ENCODE measurements at regions not wholly inside any gene's neighbourhood (a gene's known extent, or its start where the extent isn't known, plus 50 kb on each side); places are given as distances from the start of the nearest gene placed in this dataset.

GRCh38 chr5:155193029-155193428, 179.5 kb downstream of the KIF4B start:
- DNase-seq (ENCODE audit: insufficient read length, low spot score) (no peak), FAIRE-seq (no peak)

DNA sequence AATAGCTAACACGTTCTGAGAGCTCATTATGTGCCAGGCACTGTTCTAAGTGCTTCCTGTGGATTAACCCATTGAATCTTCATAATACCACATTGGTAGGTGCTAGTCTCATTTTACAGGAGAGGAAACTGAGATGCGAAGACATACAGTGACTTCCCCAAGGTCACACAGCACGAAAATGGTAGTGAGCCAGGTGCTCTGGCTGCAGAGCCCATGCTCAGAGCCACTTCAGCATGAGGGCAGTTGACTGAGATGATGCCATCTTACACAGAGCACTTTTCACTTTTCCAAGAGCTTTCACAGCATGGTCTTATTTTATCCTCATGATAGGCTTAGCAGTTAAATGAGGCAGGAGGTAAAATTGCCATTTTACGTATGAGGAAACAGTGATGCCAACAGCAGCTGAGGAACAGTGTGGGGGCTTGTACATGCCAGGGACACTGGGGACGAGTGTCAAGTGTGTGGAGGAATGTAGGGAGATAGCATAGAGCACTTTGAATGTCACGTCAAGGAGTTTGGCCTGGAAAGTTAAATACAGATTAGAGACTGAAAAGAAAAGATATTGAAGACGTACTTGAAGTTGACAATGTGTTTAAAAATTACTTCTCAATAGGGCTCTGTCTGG, 180.0 kb downstream of the KIF4B start:
- FAIRE-seq (no peak), DNase-seq (ENCODE audit: insufficient read length, low spot score) (no peak)

DNA sequence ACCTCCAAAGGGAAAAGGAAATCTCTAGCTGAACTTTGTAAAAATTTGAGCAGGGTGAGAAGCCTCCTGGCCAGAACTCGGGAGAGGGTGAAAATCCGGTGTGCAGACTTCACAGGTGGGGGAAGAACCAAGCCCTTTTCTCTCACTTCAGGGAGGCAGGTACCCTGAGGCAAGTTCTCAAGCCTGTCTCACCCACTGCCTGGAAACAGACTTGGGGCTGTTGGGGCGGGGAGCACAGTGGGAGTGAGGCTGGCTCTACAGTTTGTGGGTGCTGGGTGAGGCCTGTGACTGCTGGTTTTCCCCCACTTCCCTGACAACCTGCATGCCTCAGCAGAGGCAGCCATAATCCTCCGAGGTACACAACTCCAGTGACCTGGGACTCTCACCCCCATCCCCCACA, 187.1 kb downstream of the KIF4B start:
- no peak for FAIRE-seq
- DNase-seq (ENCODE audit: insufficient read length, low spot score) = no peak

DNA sequence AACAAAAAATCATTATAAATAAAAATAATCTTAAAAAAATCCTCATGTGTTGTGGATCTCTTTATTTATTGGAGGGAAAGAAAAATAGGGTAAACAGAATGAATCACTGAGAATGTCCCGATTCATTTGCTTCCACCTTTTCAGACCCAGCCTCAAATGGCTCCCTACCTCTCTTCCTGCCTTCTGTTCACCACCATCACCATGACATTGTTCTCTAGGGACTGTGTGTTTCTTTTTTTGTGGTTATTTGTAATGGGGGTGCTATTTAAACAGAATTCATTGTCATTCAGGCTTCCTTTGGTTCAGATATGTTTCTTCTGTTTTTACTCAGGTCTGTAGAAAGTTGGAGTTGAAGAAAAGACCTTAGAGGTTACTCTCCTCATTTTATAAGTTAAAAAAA, 198.2 kb downstream of the KIF4B start:
- DNase-seq (ENCODE audit: insufficient read length, low spot score) = no peak
- no peak for FAIRE-seq

- FAIRE-seq (no peak), DNase-seq (ENCODE audit: insufficient read length, low spot score) (no peak)
Measured at GRCh38 chr5:155222393-155222792, 208.8 kb downstream of the KIF4B start.

DNA sequence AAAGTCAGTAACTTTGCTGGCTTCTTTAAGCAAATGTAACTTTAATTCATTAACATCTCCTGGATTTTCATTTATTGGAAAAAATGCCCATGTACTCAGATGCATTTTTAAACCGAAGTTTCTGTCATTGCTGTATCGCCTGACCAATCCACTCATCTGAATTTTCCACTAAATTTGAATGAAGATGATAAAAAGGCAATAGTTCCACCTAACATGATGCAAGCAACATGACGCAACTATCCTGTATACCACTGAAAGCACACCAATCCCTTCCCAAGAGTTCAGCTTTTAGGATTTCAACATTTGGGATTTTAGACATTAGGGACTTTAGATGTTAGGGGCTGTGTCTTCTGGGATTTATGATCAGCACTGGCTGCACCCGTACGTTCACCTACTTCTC, 215.6 kb downstream of the KIF4B start:
- no peak for FAIRE-seq
- no peak for DNase-seq (ENCODE audit: insufficient read length, low spot score)

GRCh38 chr5:155239803-155240202, 226.2 kb downstream of the KIF4B start:
- FAIRE-seq (no peak), DNase-seq (ENCODE audit: insufficient read length, low spot score) (no peak)

DNA sequence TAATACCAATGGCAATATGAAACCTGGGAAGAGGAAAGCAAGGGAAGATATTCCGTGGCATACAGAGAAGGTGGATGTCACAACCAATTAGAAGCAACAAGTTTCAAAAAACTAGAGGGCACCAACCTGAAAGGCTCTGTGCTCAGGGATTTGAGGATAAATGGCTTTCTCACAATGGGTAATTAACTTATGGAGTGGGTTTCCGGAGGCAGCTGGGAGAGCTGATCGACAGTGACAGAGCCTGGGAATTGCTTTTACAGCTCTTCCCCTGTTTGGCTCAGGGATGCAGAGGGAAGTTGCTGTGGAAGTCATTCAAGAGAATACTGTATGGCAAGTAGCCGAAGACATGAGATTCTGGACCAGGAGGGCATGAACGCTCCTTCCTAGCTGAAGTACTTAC, 237.0 kb downstream of the KIF4B start:
- no peak for FAIRE-seq
- no peak for DNase-seq (ENCODE audit: insufficient read length, low spot score)

- FAIRE-seq = no peak
- no peak for DNase-seq (ENCODE audit: insufficient read length, low spot score)
Measured at GRCh38 chr5:155252025-155252424, 238.5 kb downstream of the KIF4B start.

GRCh38 chr5:155252717-155253116, 239.2 kb downstream of the KIF4B start:
- no peak for FAIRE-seq
- no peak for DNase-seq (ENCODE audit: insufficient read length, low spot score)

DNA sequence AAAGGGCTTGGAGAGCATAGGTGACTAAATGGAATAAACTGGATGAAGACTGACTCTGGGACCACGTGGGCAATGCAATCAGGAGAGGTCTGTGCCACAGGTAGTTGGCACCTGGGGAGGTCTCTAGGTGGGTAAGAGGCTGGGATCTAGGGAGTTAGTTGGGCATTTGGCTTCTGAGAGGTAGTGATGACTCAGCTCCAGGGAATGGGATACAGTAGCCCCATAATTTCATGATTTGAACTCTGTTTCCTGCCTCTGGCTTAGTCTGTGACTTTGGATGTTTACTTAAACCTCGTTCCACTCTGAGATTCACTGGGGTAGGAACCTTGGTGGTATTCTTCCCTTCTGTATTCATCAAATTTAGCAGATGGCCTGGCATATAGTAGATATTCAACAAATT, 240.8 kb downstream of the KIF4B start:
- no peak for FAIRE-seq
- no peak for DNase-seq (ENCODE audit: insufficient read length, low spot score)

- DNase-seq (ENCODE audit: insufficient read length, low spot score) = no peak
- no peak for FAIRE-seq
Measured at GRCh38 chr5:155258161-155258560, 244.6 kb downstream of the KIF4B start.

GRCh38 chr5:155259648-155260047, 246.1 kb downstream of the KIF4B start:
- DNase-seq (ENCODE audit: insufficient read length, low spot score) = no peak
- FAIRE-seq = no peak

DNA sequence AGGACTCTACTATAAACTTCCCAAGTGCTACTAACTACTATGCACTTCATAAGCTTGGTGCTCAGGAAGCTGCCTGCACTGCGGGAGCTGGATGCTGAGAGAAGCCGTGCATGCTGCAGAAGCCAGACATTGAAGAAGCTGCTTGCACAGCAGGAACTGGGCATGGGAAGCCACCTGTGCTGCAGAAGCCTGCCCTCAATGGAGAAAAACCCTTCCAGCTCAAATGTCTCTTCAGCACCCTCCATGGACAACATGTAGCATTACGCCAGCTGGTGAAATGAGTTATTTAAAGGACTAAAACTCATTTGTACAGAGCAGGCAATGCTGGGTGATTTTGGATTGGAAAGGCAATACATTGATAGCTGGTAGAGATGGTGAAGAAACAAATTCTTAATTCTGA, 247.2 kb downstream of the KIF4B start:
- DNase-seq (ENCODE audit: insufficient read length, low spot score) = no peak
- no peak for FAIRE-seq

GRCh38 chr5:155263381-155263780, 249.8 kb downstream of the KIF4B start:
- no peak for FAIRE-seq
- no peak for DNase-seq (ENCODE audit: insufficient read length, low spot score)

DNA sequence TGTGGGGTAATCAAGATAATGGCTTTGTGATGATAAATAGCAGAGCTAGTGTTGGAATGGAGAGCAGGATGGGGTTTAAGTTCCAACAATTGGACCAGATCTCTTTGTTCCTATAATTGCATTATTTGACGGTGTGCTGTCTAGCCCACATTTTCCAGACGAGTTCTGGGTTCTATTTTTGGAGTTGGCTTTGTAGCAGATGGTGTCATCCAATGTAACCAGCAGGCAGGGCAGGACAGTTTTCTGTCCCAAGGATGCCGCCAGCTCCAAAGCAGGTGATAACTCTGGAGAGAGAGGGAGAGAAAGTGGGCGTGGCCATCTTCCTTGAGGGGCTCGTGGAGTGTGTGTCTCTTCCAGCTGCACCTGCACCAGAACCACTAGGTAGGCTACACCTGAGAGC, 251.3 kb downstream of the KIF4B start:
- DNase-seq (ENCODE audit: insufficient read length, low spot score) (no peak), FAIRE-seq (no peak)

DNA sequence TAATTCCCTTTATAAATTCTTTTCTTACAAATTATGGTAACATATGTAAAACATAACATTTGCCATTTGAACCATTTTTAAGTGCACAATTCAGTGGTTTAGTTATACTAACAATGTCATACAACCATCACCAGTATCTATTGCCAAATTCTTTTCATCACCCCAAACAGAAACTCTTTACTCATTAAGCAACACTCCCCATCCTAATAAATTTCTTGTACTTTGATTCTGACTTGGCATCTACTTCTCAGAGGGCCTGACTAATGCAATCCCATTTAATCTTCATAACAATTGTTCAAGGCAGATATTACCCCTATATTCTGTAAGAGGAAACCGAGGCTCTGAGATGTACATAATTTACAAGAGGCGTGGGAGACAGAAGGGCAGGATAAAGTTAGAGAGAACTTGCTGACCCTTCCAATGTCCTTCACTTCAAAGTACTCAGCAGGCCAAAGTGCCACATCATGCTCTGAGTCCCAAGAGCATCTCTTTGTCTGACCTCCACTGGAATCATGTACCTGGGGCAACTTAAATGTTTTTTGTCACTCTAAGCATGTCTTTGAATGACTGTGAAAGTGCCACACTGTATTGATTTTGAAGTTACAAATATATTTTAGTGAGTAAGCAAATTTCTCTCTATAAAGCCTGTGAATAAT, 255.3 kb downstream of the KIF4B start:
- DNase-seq (ENCODE audit: insufficient read length, low spot score) = no peak
- no peak for FAIRE-seq

GRCh38 chr5:155270725-155271124, 257.2 kb downstream of the KIF4B start:
- FAIRE-seq (no peak), DNase-seq (ENCODE audit: insufficient read length, low spot score) (no peak)

DNA sequence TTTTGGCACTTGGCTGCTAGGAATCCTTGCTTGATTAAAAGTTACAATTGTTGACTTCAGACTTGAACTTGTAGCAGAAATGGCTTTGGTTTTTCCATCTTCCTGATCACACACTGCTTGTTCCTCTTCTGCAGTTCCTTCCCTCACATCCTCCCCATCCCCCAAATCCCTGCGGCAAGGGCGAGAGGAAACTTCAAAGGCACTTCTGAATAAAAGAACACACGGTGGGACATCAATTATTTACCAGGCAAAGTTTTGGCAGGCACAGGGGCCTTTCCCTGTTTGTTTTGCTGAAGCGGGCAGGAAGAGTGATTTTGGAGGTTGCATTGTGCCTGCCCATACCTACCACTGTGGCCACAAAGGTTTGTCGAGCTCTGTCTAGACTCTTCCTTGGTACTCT, 260.9 kb downstream of the KIF4B start:
- DNase-seq (ENCODE audit: insufficient read length, low spot score) (no peak), FAIRE-seq (no peak)

DNA sequence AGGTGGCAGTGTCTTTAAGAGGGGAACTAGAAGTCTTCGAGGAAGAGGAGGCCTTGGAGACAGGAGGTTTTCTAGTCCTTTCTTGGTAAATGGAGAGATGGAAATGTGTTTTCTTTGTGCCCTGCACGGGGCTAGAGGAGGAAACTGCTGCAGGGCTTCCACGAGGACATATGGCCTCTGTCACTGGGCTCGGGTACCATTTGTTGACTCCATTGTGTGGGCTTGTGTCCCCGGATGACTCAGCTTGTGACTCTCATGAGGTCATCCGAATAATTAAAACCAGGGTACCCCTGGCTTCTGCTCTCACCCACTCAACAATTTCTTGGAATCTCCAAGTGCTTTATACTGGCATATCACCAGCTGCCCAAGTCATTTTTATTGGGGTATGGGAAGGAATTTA, 261.7 kb downstream of the KIF4B start:
- FAIRE-seq (no peak), DNase-seq (ENCODE audit: insufficient read length, low spot score) (no peak)

GRCh38 chr5:155276231-155276630, 262.7 kb downstream of the KIF4B start:
- FAIRE-seq = no peak
- no peak for DNase-seq (ENCODE audit: insufficient read length, low spot score)

GRCh38 chr5:155278532-155278931, 265.0 kb downstream of the KIF4B start:
- FAIRE-seq (no peak), DNase-seq (ENCODE audit: insufficient read length, low spot score) (no peak)

Measured in GM19239 (cell line).